BLaER1 treated with 17β-estradiol and CSF1 and Interleukin-3, amounts not matched to agents 10 nM and 100 nM (cell line): ENCODE measurements at regions not wholly inside any gene's neighbourhood (a gene's known extent, or its start where the extent isn't known, plus 50 kb on each side); places are given as distances from the start of the nearest gene placed in this dataset.

Experiments used
- H3K27ac ChIP-seq, 11 experiments: shearing (Covaris generic); formaldehyde crosslinking; 2 replicates each; pipeline ENCODE4 v1.8.1; 2022
- H3K27me3 ChIP-seq, 11 experiments: shearing (Covaris generic); formaldehyde crosslinking; 2 replicates each; pipeline ENCODE4 v1.8.1; 2022
- H3K36me3 ChIP-seq, 11 experiments: shearing (Covaris generic); formaldehyde crosslinking; 2 replicates each; pipeline ENCODE4 v1.8.1; 2022
- H3K4me1 ChIP-seq, 10 experiments: shearing (Covaris generic); formaldehyde crosslinking; 2 replicates each; pipeline ENCODE4 v1.8.1; 2022
- H3K4me2 ChIP-seq, 11 experiments: shearing (Covaris generic); formaldehyde crosslinking; 2 replicates each; pipeline ENCODE4 v1.8.1; 2022
- H3K4me3 ChIP-seq, 10 experiments: shearing (Covaris generic); formaldehyde crosslinking; 2 replicates each; pipeline ENCODE4 v1.8.1; 2022
- H3K9ac ChIP-seq, 11 experiments: shearing (Covaris generic); formaldehyde crosslinking; 2 replicates each; pipeline ENCODE4 v1.8.1; 2022
- H3K9me3 ChIP-seq, 11 experiments: shearing (Covaris generic); formaldehyde crosslinking; replicated peaks in 1 of 11; 2 replicates each; pipeline ENCODE4 v1.8.1; 2022
- H4K20me1 ChIP-seq, 11 experiments: shearing (Covaris generic); formaldehyde crosslinking; 2 replicates each; pipeline ENCODE4 v1.8.1; 2022
- Cebpa-rat ChIP-seq, 11 experiments: shearing (Covaris generic); IDR thresholded peaks; 2 replicates each; pipeline ENCODE4 v1.8.1; 2022

GRCh38 chr3:24769918-24770317, 275.3 kb upstream of the THRB start:
- TF ChIP-seq Cebpa-rat (IDR thresholded peaks at IDR 0.05) = no peak
- Histone ChIP-seq H3K36me3 (no peaks in the 10 kb centered on the region), H3K4me1 (no peaks in the 10 kb centered on the region), H3K27ac (no peak overlapping the region), H3K27me3 (no peaks in the 10 kb centered on the region), H3K9me3 (no peaks in the 10 kb centered on the region), H3K4me3 (no peak overlapping the region), H3K4me2 (no peak overlapping the region), H3K9ac (no peak overlapping the region), H4K20me1 (no peaks in the 10 kb centered on the region)

GRCh38 chr3:24773798-24774197, 279.1 kb upstream of the THRB start:
- Histone ChIP-seq H3K4me3 (no peak overlapping the region), H3K27me3 (no peaks in the 10 kb centered on the region), H3K4me2 (no peak overlapping the region), H3K36me3 (no peaks in the 10 kb centered on the region), H3K9me3 (peaks cover 0 to 5% (median 0%) of the 10 kb centered on the region in 11 experiments; a peak in 2 of 22 replicates), H3K27ac (no peak overlapping the region), H3K4me1 (no peaks in the 10 kb centered on the region), H4K20me1 (no peaks in the 10 kb centered on the region), H3K9ac (no peak overlapping the region)
- no peak for TF ChIP-seq Cebpa-rat (IDR thresholded peaks at IDR 0.05)

GRCh38 chr3:24780991-24781390, 286.3 kb upstream of the THRB start:
- no peak for TF ChIP-seq Cebpa-rat (IDR thresholded peaks at IDR 0.05)
- no peak overlapping the region for H3K27ac ChIP-seq
- no peak overlapping the region for H3K9ac ChIP-seq
- no peaks in the 10 kb centered on the region for H4K20me1 ChIP-seq
- no peak overlapping the region for H3K4me3 ChIP-seq
- peaks cover 21 to 41% (median 28%) of the 10 kb centered on the region in 11 experiments for H3K9me3 ChIP-seq
- no peaks in the 10 kb centered on the region for H3K27me3 ChIP-seq
- no peaks in the 10 kb centered on the region for H3K36me3 ChIP-seq
- no peaks in the 10 kb centered on the region for H3K4me1 ChIP-seq
- H3K4me2 ChIP-seq = no peak overlapping the region

GRCh38 chr3:24781454-24781853, 286.8 kb upstream of the THRB start:
- Histone ChIP-seq H3K27me3 (no peaks in the 10 kb centered on the region), H3K36me3 (no peaks in the 10 kb centered on the region), H4K20me1 (no peaks in the 10 kb centered on the region), H3K9ac (no peak overlapping the region), H3K4me2 (no peak overlapping the region), H3K9me3 (peaks cover 21 to 41% (median 28%) of the 10 kb centered on the region in 11 experiments), H3K4me1 (no peaks in the 10 kb centered on the region), H3K27ac (no peak overlapping the region), H3K4me3 (no peak overlapping the region)
- no peak for TF ChIP-seq Cebpa-rat (IDR thresholded peaks at IDR 0.05)

GRCh38 chr3:24793896-24794295, 299.2 kb upstream of the THRB start:
- H4K20me1 ChIP-seq = no peaks in the 10 kb centered on the region
- H3K4me2 ChIP-seq = no peak overlapping the region
- H3K4me3 ChIP-seq = no peak overlapping the region
- no peaks in the 10 kb centered on the region for H3K4me1 ChIP-seq
- no peaks in the 10 kb centered on the region for H3K27me3 ChIP-seq
- H3K36me3 ChIP-seq = no peaks in the 10 kb centered on the region
- no peak for TF ChIP-seq Cebpa-rat (IDR thresholded peaks at IDR 0.05)
- H3K9ac ChIP-seq = no peak overlapping the region
- H3K27ac ChIP-seq = no peak overlapping the region
- no peaks in the 10 kb centered on the region for H3K9me3 ChIP-seq

- no peaks in the 10 kb centered on the region for H3K9me3 ChIP-seq
- H3K9ac ChIP-seq = no peak overlapping the region
- no peaks in the 10 kb centered on the region for H3K27me3 ChIP-seq
- no peaks in the 10 kb centered on the region for H4K20me1 ChIP-seq
- TF ChIP-seq Cebpa-rat (IDR thresholded peaks at IDR 0.05) = no peak
- peak overlapping the region in 4 of 11 experiments; percentile 17 to 58 (median 32); a peak in 4 of 22 replicates for H3K4me2 ChIP-seq
- no peak overlapping the region for H3K4me3 ChIP-seq
- peaks cover 0 to 8% (median 5%) of the 10 kb centered on the region in 10 experiments; a peak in 11 of 20 replicates for H3K4me1 ChIP-seq
- H3K27ac ChIP-seq = no peak overlapping the region
- H3K36me3 ChIP-seq = no peaks in the 10 kb centered on the region
Measured at GRCh38 chr3:24802614-24803013, 308.0 kb upstream of the THRB start.

GRCh38 chr3:24804095-24804494, 309.4 kb upstream of the THRB start:
- H3K4me3 ChIP-seq = no peak overlapping the region
- H3K27ac ChIP-seq = no peak overlapping the region
- no peaks in the 10 kb centered on the region for H3K36me3 ChIP-seq
- no peak overlapping the region for H3K4me2 ChIP-seq
- peaks cover 0 to 8% (median 5%) of the 10 kb centered on the region in 10 experiments; a peak in 11 of 20 replicates for H3K4me1 ChIP-seq
- H4K20me1 ChIP-seq = no peaks in the 10 kb centered on the region
- H3K9ac ChIP-seq = no peak overlapping the region
- H3K27me3 ChIP-seq = no peaks in the 10 kb centered on the region
- no peak for TF ChIP-seq Cebpa-rat (IDR thresholded peaks at IDR 0.05)
- no peaks in the 10 kb centered on the region for H3K9me3 ChIP-seq

GRCh38 chr3:24810881-24811280, 316.2 kb upstream of the THRB start:
- TF ChIP-seq Cebpa-rat (IDR thresholded peaks at IDR 0.05) = no peak
- no peak overlapping the region for H3K9ac ChIP-seq

GRCh38 chr3:24812116-24812515, 317.5 kb upstream of the THRB start:
- no peaks in the 10 kb centered on the region for H3K36me3 ChIP-seq
- TF ChIP-seq Cebpa-rat (IDR thresholded peaks at IDR 0.05) = no peak

More at GRCh38 chr3:24810881-24811280, 316.2 kb upstream of the THRB start:
- Histone ChIP-seq H3K4me1 (peaks cover 0 to 7% (median 0%) of the 10 kb centered on the region in 10 experiments; a peak in 1 of 20 replicates), H3K9me3 (no peaks in the 10 kb centered on the region), H3K36me3 (no peaks in the 10 kb centered on the region), H4K20me1 (no peaks in the 10 kb centered on the region), H3K27me3 (no peaks in the 10 kb centered on the region), H3K4me2 (no peak overlapping the region), H3K27ac (no peak overlapping the region), H3K4me3 (no peak overlapping the region)

GRCh38 chr3:24818055-24818454, 323.4 kb upstream of the THRB start:
- Histone ChIP-seq H3K9ac (no peak overlapping the region), H3K4me2 (no peak overlapping the region), H3K4me1 (no peaks in the 10 kb centered on the region), H3K27me3 (no peaks in the 10 kb centered on the region), H3K4me3 (no peak overlapping the region), H3K36me3 (no peaks in the 10 kb centered on the region), H3K27ac (no peak overlapping the region), H4K20me1 (no peaks in the 10 kb centered on the region), H3K9me3 (peaks cover 8 to 16% (median 9%) of the 10 kb centered on the region in 11 experiments; a peak in 21 of 22 replicates)
- TF ChIP-seq Cebpa-rat (IDR thresholded peaks at IDR 0.05) = no peak

More at GRCh38 chr3:24812116-24812515, 317.5 kb upstream of the THRB start:
- Histone ChIP-seq H3K4me1 (peaks cover 0 to 7% (median 0%) of the 10 kb centered on the region in 10 experiments; a peak in 1 of 20 replicates), H3K27me3 (no peaks in the 10 kb centered on the region), H3K4me3 (no peak overlapping the region), H3K9ac (no peak overlapping the region), H3K4me2 (peak overlapping the region in 1 of 11 experiments; percentile 10; a peak in 1 of 22 replicates), H4K20me1 (no peaks in the 10 kb centered on the region), H3K9me3 (no peaks in the 10 kb centered on the region), H3K27ac (no peak overlapping the region)
